Fibroblast of the aortic adventitia (primary cell): ENCODE measurements at regions not wholly inside any gene's neighbourhood (a gene's known extent, or its start where the extent isn't known, plus 50 kb on each side); places are given as distances from the start of the nearest gene placed in this dataset.

Source experiments
- DNase-seq: peaks from one replicate; pipeline ENCODE4 v3.0.0-alpha.2; 2010; ENCODE audit warnings: low read depth
- H3K4me3 ChIP-seq: 2 replicates; pipeline ENCODE4 v1.5.1; 2011; ENCODE audit warnings: low read depth, mild to moderate bottlenecking, control low read depth, low read length, moderate library complexity
- CTCF ChIP-seq: IDR thresholded peaks from 2 replicates; pipeline ENCODE4 v1.5.1; 2011; ENCODE audit warnings: mild to moderate bottlenecking, low read length, control low read depth, inconsistent platforms; ENCODE audit not compliant: insufficient read depth

GRCh38 chr3:118337649-118338048, 697.0 kb downstream of the IGSF11 start:
- DNase-seq, result no peak
- no peak for TF ChIP-seq CTCF
- H3K4me3 ChIP-seq, result no peak overlapping the region

GRCh38 chr3:118347396-118348168, 687.1 kb downstream of the IGSF11 start:
- no peak for TF ChIP-seq CTCF
- no peak overlapping the region for H3K4me3 ChIP-seq
- no peak for DNase-seq

- TF ChIP-seq CTCF, result no peak
- H3K4me3 ChIP-seq, result no peak overlapping the region
- no peak for DNase-seq
Observed at GRCh38 chr3:118348169-118348557, 686.5 kb downstream of the IGSF11 start.

- no peak for TF ChIP-seq CTCF
- DNase-seq, result no peak
Observed at GRCh38 chr3:118354556-118354955, 680.1 kb downstream of the IGSF11 start.

GRCh38 chr3:118369892-118370491, 664.7 kb downstream of the IGSF11 start:
- TF ChIP-seq CTCF, result no peak
- DNase-seq, result no peak
- H3K4me3 ChIP-seq, result no peak overlapping the region

More at GRCh38 chr3:118354556-118354955, 680.1 kb downstream of the IGSF11 start:
- H3K4me3 ChIP-seq, result no peak overlapping the region

- TF ChIP-seq CTCF, result no peak
- no peak overlapping the region for H3K4me3 ChIP-seq
- no peak for DNase-seq
Observed at GRCh38 chr3:118380576-118380975, 654.1 kb downstream of the IGSF11 start.
